Bronchial epithelial cell (primary cell): ENCODE measurements at regions not wholly inside any gene's neighbourhood (a gene's known extent, or its start where the extent isn't known, plus 50 kb on each side); places are given as distances from the start of the nearest gene placed in this dataset.
"Not testable (repeated sequence)": the region's sequence is repeated elsewhere in the genome, so short reads cannot be mapped to it uniquely, and the experiment has no call there.

Experiments
- DNase-seq: peaks from one replicate; pipeline ENCODE4 v3.0.0-alpha.2; 2010; ENCODE audit warnings: low read depth
- FAIRE-seq: peaks from 2 replicates; lab custom pipeline; 2011; peaks lifted over from hg19 to GRCh38; lab: Jason Lieb, UNC
- H3K27me3 ChIP-seq: 2 replicates; pipeline ENCODE4 v1.5.1; 2011; ENCODE audit warnings: low read length; ENCODE audit not compliant: control insufficient read depth, insufficient read depth
- H3K36me3 ChIP-seq: 2 replicates; pipeline ENCODE4 v1.5.1; 2011; ENCODE audit warnings: low read length; ENCODE audit not compliant: control insufficient read depth, insufficient read depth
- H3K4me3 ChIP-seq: 2 replicates; pipeline ENCODE4 v1.5.1; 2011; ENCODE audit warnings: mild to moderate bottlenecking, low read depth, low read length, control low read depth
- CTCF ChIP-seq: IDR thresholded peaks from 2 replicates; pipeline ENCODE4 v1.5.1; 2011; ENCODE audit warnings: mild to moderate bottlenecking, moderate library complexity, low read length, control low read depth, inconsistent platforms; ENCODE audit not compliant: insufficient read depth, severe bottlenecking

GRCh38 chrX:106467943-106468342 is 143.8 kb upstream of the RADX start:
- H3K27me3 ChIP-seq: no peaks in the 10 kb centered on the region
- TF ChIP-seq CTCF: no peak
- FAIRE-seq (no peak), DNase-seq (no peak)
- no peak overlapping the region for H3K4me3 ChIP-seq
- no peaks in the 10 kb centered on the region for H3K36me3 ChIP-seq

- DNase-seq (no peak), FAIRE-seq (no peak)
- H3K27me3 ChIP-seq: no peaks in the 10 kb centered on the region
- no peak overlapping the region for H3K4me3 ChIP-seq
- H3K36me3 ChIP-seq: no peaks in the 10 kb centered on the region
- TF ChIP-seq CTCF: no peak
These were observed 143.3 kb upstream of the RADX start for GRCh38 chrX:106468433-106468832.

GRCh38 chrX:106479920-106480319 is 131.9 kb upstream of the RADX start:
- no peak for TF ChIP-seq CTCF
- Histone ChIP-seq H3K4me3 (no peak overlapping the region), H3K36me3 (no peaks in the 10 kb centered on the region), H3K27me3 (no peaks in the 10 kb centered on the region)
- DNase-seq: no peak
- no peak for FAIRE-seq

- peak; percentile 13 for FAIRE-seq
These were observed 130.4 kb upstream of the RADX start for GRCh38 chrX:106481341-106481740.

GRCh38 chrX:106484233-106484632 is 127.5 kb upstream of the RADX start:
- H3K4me3 ChIP-seq: no peak overlapping the region
- TF ChIP-seq CTCF: no peak
- FAIRE-seq: no peak
- no peaks in the 10 kb centered on the region for H3K36me3 ChIP-seq
- no peaks in the 10 kb centered on the region for H3K27me3 ChIP-seq
- DNase-seq: peak; percentile 17

More at GRCh38 chrX:106481341-106481740, 130.4 kb upstream of the RADX start:
- DNase-seq: peak; percentile 58
- Histone ChIP-seq H3K4me3 (no peak overlapping the region), H3K36me3 (no peaks in the 10 kb centered on the region), H3K27me3 (no peaks in the 10 kb centered on the region)
- TF ChIP-seq CTCF: peak; percentile 41

GRCh38 chrX:106493210-106493816 is 118.5 kb upstream of the RADX start:
- not testable (repeated sequence) for DNase-seq, FAIRE-seq, H3K36me3 ChIP-seq, H3K27me3 ChIP-seq, H3K4me3 ChIP-seq
